ENCODE measurements at regions not wholly inside any gene's neighbourhood (a gene's known extent, or its start where the extent isn't known, plus 50 kb on each side); places are given as distances from the start of the nearest gene placed in this dataset.

DNA sequence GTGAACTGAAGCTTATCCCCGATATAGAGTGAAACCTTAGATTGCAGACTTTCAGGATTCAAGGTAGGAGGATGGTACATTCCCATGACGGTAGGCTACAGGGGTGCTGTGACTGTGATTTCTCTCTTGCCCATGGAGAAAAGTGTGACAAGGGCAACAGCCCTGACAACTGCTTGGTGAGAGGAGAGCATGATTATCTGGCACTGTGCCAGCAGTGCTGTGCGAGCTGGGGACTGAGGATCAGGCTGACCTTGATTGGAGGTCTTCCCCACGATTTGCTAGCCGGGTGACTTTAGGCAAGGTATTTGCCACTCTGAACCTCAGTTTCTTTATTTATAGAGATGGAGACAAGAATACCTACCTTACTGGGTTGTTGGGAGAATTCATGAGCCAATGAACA, 229.5 kb downstream of the PTEN start:
- ATAC-seq (replicated peaks in 1 of 2): no peak
- H3K9me3 Mint-ChIP-seq: peaks cover 0 to 1% of the 10 kb centered on the region in 2 donors
- H3K27me3 Mint-ChIP-seq (ENCODE audit: low read depth): peaks cover 75% of the 10 kb centered on the region
- no peaks in the 10 kb centered on the region for H3K36me3 Mint-ChIP-seq (ENCODE audit: insufficient read depth in 2 of 2)
- peaks cover 37% of the 10 kb centered on the region for H3K4me1 Mint-ChIP-seq (ENCODE audit: low read depth)
- no peak overlapping the region for H3K27ac Mint-ChIP-seq
- DNase-seq: peak in 1 of 2 donors; percentile 10
- no peak overlapping the region for H3K4me3 Mint-ChIP-seq

DNA sequence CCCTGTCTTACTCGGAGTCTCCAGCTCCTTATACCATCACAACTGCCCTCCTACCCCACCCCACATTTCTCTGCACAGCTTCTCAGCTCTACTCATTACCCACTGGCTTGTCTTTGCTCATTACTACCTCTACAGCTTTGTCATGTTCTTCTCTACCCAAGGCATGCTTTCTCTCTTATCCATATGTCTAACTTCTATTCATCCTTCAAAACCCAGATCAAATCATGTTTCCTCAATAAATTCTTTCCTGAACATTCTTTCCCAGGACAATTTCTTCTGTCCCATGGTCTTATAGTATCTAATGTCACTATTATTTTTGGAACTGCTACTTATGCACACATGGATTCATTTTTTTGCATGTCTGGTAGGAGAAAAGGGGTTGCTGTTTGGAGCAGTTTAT, 231.4 kb downstream of the PTEN start:
- no peaks in the 10 kb centered on the region for H3K36me3 Mint-ChIP-seq (ENCODE audit: insufficient read depth in 2 of 2)
- no peak overlapping the region for H3K27ac Mint-ChIP-seq
- H3K9me3 Mint-ChIP-seq: peaks cover 0 to 1% of the 10 kb centered on the region in 2 donors
- ATAC-seq (replicated peaks in 1 of 2) (no peak), DNase-seq (no peak)
- H3K4me3 Mint-ChIP-seq: no peak overlapping the region
- peaks cover 35% of the 10 kb centered on the region for H3K4me1 Mint-ChIP-seq (ENCODE audit: low read depth)
- H3K27me3 Mint-ChIP-seq (ENCODE audit: low read depth): peaks cover 75% of the 10 kb centered on the region

GRCh38 chr10:88095223-88095721, 231.8 kb downstream of the PTEN start:
- H3K4me3 Mint-ChIP-seq: no peak overlapping the region
- ATAC-seq (replicated peaks in 1 of 2) (no peak), DNase-seq (no peak)
- H3K36me3 Mint-ChIP-seq (ENCODE audit: insufficient read depth in 2 of 2): no peaks in the 10 kb centered on the region
- H3K4me1 Mint-ChIP-seq (ENCODE audit: low read depth): peaks cover 30% of the 10 kb centered on the region
- peaks cover 70% of the 10 kb centered on the region for H3K27me3 Mint-ChIP-seq (ENCODE audit: low read depth)
- peaks cover 0 to 1% of the 10 kb centered on the region in 2 donors for H3K9me3 Mint-ChIP-seq
- H3K27ac Mint-ChIP-seq: no peak overlapping the region

- ATAC-seq (replicated peaks in 1 of 2) (no peak), DNase-seq (no peak)
- Mint-ChIP-seq H3K9me3 (peaks cover 0 to 1% of the 10 kb centered on the region in 2 donors), H3K27ac (no peak overlapping the region), H3K27me3 (ENCODE audit: low read depth) (peaks cover 64% of the 10 kb centered on the region), H3K36me3 (ENCODE audit: insufficient read depth in 2 of 2) (no peaks in the 10 kb centered on the region), H3K4me1 (ENCODE audit: low read depth) (peaks cover 24% of the 10 kb centered on the region), H3K4me3 (no peak overlapping the region)
These were observed 232.5 kb downstream of the PTEN start for GRCh38 chr10:88095778-88096431.

DNA sequence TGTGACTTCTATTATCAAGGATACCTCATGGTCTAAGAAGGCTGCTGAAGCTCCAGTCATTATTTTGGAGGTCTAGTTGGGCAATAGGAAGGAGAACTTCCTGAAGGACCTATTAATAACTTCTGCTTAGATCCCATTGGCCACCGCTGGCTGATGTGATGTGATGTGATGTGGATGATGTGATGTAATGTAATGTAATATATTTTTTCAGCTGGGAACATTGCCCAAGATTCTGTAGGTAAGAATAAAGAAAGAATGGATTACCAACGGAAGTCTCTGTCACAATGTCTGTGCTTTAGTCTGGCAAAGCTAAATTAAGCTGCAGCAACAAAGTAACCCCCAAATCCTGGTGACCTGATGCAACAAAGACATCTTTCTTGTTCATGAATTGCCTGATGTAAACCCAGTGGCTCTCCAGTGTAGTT, 233.7 kb downstream of the PTEN start:
- DNase-seq (no peak), ATAC-seq (replicated peaks in 1 of 2) (no peak)
- Mint-ChIP-seq H3K9me3 (peaks cover 0 to 1% of the 10 kb centered on the region in 2 donors), H3K4me1 (ENCODE audit: low read depth) (peaks cover 12% of the 10 kb centered on the region), H3K27ac (no peak overlapping the region), H3K27me3 (ENCODE audit: low read depth) (peaks cover 69% of the 10 kb centered on the region), H3K36me3 (ENCODE audit: insufficient read depth in 2 of 2) (no peaks in the 10 kb centered on the region), H3K4me3 (no peak overlapping the region)

- Mint-ChIP-seq H3K4me3 (no peak overlapping the region), H3K9me3 (peaks cover 0 to 1% of the 10 kb centered on the region in 2 donors), H3K4me1 (ENCODE audit: low read depth) (peaks cover 7% of the 10 kb centered on the region), H3K27me3 (ENCODE audit: low read depth) (peaks cover 65% of the 10 kb centered on the region), H3K27ac (no peak overlapping the region), H3K36me3 (ENCODE audit: insufficient read depth in 2 of 2) (no peaks in the 10 kb centered on the region)
- DNase-seq: no peak
- no peak for ATAC-seq (replicated peaks in 1 of 2)
These were observed 234.1 kb downstream of the PTEN start for GRCh38 chr10:88097536-88097935.

DNA sequence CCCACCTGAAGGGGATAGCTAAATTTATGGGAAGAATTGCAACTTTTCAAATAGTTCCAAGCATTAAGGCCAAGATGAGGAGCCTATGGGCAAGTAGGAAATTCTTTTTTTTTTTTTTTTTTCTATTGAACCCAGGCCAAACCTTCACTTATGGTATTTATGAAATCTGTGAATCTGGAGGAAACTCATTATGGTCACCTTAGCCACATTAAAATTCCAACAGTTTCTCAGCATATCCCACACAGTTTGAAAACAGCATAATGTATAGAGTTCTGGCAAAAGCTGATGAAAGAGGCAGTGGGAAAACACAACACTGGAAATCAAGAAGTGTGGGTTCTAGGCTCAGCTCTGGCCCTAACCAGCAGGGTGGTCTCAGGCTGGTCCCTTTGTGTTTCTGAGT, 236.9 kb downstream of the PTEN start:
- peaks cover 50% of the 10 kb centered on the region for H3K27me3 Mint-ChIP-seq (ENCODE audit: low read depth)
- H3K4me1 Mint-ChIP-seq (ENCODE audit: low read depth): peaks cover 12% of the 10 kb centered on the region
- H3K27ac Mint-ChIP-seq: no peak overlapping the region
- no peak for DNase-seq
- no peak overlapping the region for H3K4me3 Mint-ChIP-seq
- ATAC-seq (replicated peaks in 1 of 2): no peak
- no peaks in the 10 kb centered on the region for H3K9me3 Mint-ChIP-seq
- no peaks in the 10 kb centered on the region for H3K36me3 Mint-ChIP-seq (ENCODE audit: insufficient read depth in 2 of 2)

- Mint-ChIP-seq H3K4me1 (ENCODE audit: low read depth) (peaks cover 12% of the 10 kb centered on the region), H3K9me3 (no peaks in the 10 kb centered on the region), H3K27me3 (ENCODE audit: low read depth) (peaks cover 47% of the 10 kb centered on the region), H3K4me3 (no peak overlapping the region), H3K27ac (no peak overlapping the region), H3K36me3 (ENCODE audit: insufficient read depth in 2 of 2) (no peaks in the 10 kb centered on the region)
- DNase-seq (no peak), ATAC-seq (replicated peaks in 1 of 2) (no peak)
These were observed 238.2 kb downstream of the PTEN start for GRCh38 chr10:88101666-88102065.

DNA sequence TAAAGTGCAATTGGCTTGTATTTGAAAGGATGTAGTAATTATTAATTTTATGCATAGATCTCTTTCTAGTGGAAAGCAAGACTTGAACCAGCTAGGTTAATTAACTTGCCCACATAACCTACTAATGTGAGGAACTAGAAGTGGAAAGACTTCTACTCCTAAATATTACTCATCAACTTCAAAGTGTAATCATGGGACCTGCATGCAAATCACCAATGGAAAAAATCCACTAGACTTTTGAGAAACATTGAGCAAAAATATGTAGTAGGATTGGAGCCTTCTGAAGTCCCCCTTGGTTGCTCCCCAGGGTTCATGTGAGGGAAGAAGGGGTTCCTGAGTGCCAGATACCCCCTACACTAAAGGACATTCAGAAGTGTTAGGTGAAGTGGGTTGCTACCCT, 240.2 kb downstream of the PTEN start:
- DNase-seq (no peak), ATAC-seq (replicated peaks in 1 of 2) (no peak)
- H3K27ac Mint-ChIP-seq: no peak overlapping the region
- no peaks in the 10 kb centered on the region for H3K9me3 Mint-ChIP-seq
- peaks cover 26% of the 10 kb centered on the region for H3K4me1 Mint-ChIP-seq (ENCODE audit: low read depth)
- H3K27me3 Mint-ChIP-seq (ENCODE audit: low read depth): peaks cover 36% of the 10 kb centered on the region
- no peak overlapping the region for H3K4me3 Mint-ChIP-seq
- H3K36me3 Mint-ChIP-seq (ENCODE audit: insufficient read depth in 2 of 2): no peaks in the 10 kb centered on the region

DNA sequence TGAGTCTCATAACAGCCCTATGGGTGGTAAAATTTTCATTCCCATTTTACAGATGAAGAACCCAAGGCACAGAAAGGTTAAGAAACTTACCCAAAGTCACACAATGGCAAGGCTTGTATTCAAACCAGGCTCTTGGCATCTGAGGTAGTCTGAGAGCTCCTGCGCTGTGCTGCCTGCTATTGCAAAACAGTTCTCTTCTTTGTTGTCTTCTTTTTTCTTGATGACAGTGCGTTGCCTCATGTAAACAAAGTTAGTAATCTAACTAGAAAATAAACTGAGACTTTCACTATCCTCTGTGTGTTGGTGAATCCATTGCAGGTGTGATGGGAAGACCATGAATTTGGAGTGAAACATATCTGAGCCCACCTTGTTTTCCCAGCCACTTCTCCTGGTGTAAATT, 240.8 kb downstream of the PTEN start:
- Mint-ChIP-seq H3K4me1 (ENCODE audit: low read depth) (peaks cover 26% of the 10 kb centered on the region), H3K36me3 (ENCODE audit: insufficient read depth in 2 of 2) (no peaks in the 10 kb centered on the region), H3K4me3 (no peak overlapping the region), H3K27me3 (ENCODE audit: low read depth) (peaks cover 30% of the 10 kb centered on the region), H3K27ac (no peak overlapping the region), H3K9me3 (no peaks in the 10 kb centered on the region)
- no peak for DNase-seq
- ATAC-seq (replicated peaks in 1 of 2): peak in 1 of 2 donors; percentile 5

GRCh38 chr10:88106366-88106765, 242.9 kb downstream of the PTEN start:
- Mint-ChIP-seq H3K27me3 (ENCODE audit: low read depth) (peaks cover 38% of the 10 kb centered on the region), H3K4me1 (ENCODE audit: low read depth) (peaks cover 26% of the 10 kb centered on the region), H3K27ac (no peak overlapping the region), H3K4me3 (no peak overlapping the region), H3K9me3 (no peaks in the 10 kb centered on the region), H3K36me3 (ENCODE audit: insufficient read depth in 2 of 2) (no peaks in the 10 kb centered on the region)
- DNase-seq (no peak), ATAC-seq (replicated peaks in 1 of 2) (no peak)

DNA sequence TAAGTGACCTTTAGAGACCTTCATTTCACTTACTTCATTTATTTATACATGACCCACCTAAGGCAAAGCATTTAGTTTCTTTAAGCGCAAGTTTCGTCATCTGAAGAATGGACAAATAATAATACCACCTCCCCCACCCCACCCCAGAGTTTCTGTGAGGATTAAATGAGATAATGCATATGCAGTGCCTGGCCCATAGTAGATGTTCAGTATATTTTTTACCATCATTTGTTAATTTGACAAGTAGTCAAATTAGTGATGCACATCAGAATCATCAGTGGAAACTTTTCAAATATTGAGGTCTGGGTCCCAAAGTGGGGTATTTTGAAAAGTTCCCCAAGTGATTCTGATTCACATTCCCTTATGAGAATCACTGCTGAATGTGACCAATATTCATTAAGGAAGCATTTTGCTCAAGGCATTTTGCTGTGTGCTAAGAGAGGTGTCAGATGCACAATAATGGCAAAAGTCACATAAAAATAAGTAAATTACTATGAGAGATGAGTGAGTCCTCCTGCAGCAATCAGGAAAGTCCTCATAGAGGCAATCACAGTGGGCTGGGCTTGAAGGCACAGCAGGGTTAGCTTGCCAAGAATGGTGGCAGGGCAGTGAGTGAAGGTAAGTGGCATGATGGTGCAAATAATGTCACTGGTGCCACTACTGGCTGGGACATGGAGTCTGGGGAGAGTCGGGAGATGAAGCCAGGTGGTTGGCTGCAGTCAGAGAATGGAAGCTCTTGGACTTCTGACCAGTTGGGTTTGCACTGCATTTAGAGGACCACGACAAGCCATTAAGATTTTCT, 244.1 kb downstream of the PTEN start:
- H3K4me1 Mint-ChIP-seq (ENCODE audit: low read depth): peaks cover 26% of the 10 kb centered on the region
- H3K27me3 Mint-ChIP-seq (ENCODE audit: low read depth): peaks cover 44% of the 10 kb centered on the region
- no peaks in the 10 kb centered on the region for H3K36me3 Mint-ChIP-seq (ENCODE audit: insufficient read depth in 2 of 2)
- no peak overlapping the region for H3K4me3 Mint-ChIP-seq
- no peak overlapping the region for H3K27ac Mint-ChIP-seq
- no peaks in the 10 kb centered on the region for H3K9me3 Mint-ChIP-seq
- ATAC-seq (replicated peaks in 1 of 2) (no peak), DNase-seq (no peak)

DNA sequence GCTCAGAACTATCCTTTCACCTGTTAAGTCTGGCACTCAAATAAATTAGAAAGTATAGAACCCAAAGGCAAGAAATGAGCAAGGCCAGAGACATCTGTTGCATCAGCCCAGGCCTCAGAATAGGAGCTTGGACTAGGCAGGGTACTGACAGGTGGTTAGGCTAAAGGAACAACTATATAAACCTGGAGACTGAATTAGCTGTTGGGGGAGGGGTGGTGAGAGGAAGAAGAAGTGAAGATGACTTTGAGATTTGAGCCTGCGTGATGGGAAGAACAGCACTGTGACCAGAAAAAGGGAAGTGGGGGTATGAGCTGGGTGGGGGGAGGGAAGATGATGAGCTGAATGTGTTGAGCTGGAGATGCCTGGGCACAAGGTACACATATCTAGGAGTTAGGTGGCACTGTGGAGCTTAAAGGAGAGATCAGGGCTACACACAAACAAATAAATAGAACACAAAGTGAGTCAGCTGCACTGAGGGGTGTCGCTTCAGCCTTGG, 244.7 kb downstream of the PTEN start:
- ATAC-seq (replicated peaks in 1 of 2): peak in 1 of 2 donors; percentile 26
- Mint-ChIP-seq H3K27me3 (ENCODE audit: low read depth) (peaks cover 46% of the 10 kb centered on the region), H3K4me1 (ENCODE audit: low read depth) (peaks cover 24% of the 10 kb centered on the region), H3K4me3 (no peak overlapping the region), H3K27ac (no peak overlapping the region), H3K36me3 (ENCODE audit: insufficient read depth in 2 of 2) (no peaks in the 10 kb centered on the region), H3K9me3 (no peaks in the 10 kb centered on the region)
- DNase-seq: no peak
